Fibroblast of pulmonary artery (primary cell): ENCODE measurements at regions not wholly inside any gene's neighbourhood (a gene's known extent, or its start where the extent isn't known, plus 50 kb on each side); places are given as distances from the start of the nearest gene placed in this dataset.

Experiments used
- DNase-seq: peaks from one replicate; pipeline ENCODE4 v3.0.0-alpha.2; 2010; ENCODE audit warnings: low read depth
- H3K4me3 ChIP-seq: replicated peaks from 2 replicates; pipeline ENCODE4 v1.5.1; 2011; ENCODE audit warnings: low read depth, mild to moderate bottlenecking, control low read depth, low read length, moderate library complexity
- CTCF ChIP-seq: IDR thresholded peaks from 2 replicates; pipeline ENCODE4 v1.5.1; 2011; ENCODE audit warnings: mild to moderate bottlenecking, control low read depth, low read length, inconsistent platforms; ENCODE audit errors: missing control alignments

GRCh38 chr3:145936971-145937370 lies 224.0 kb downstream of the PLOD2 start:
- no peak overlapping the region for H3K4me3 ChIP-seq
- TF ChIP-seq CTCF: no peak
- no peak for DNase-seq

GRCh38 chr3:145939431-145939830 lies 221.6 kb downstream of the PLOD2 start:
- TF ChIP-seq CTCF: no peak
- no peak overlapping the region for H3K4me3 ChIP-seq
- no peak for DNase-seq

GRCh38 chr3:145942052-145942451 lies 218.9 kb downstream of the PLOD2 start:
- no peak for DNase-seq
- H3K4me3 ChIP-seq: no peak overlapping the region
- no peak for TF ChIP-seq CTCF

- no peak for TF ChIP-seq CTCF
- no peak for DNase-seq
- no peak overlapping the region for H3K4me3 ChIP-seq
These were observed 217.0 kb downstream of the PLOD2 start for GRCh38 chr3:145943952-145944351.

- TF ChIP-seq CTCF: no peak
- H3K4me3 ChIP-seq: no peak overlapping the region
- DNase-seq: no peak
These were observed 209.5 kb downstream of the PLOD2 start for GRCh38 chr3:145951441-145951840.

GRCh38 chr3:145952536-145952935 lies 208.4 kb downstream of the PLOD2 start:
- no peak for TF ChIP-seq CTCF
- peak; percentile 73 for DNase-seq
- no peak overlapping the region for H3K4me3 ChIP-seq

GRCh38 chr3:145953316-145953715 lies 207.7 kb downstream of the PLOD2 start:
- no peak for DNase-seq
- no peak overlapping the region for H3K4me3 ChIP-seq
- TF ChIP-seq CTCF: no peak
